NOMO-1 treated with dmso at 0.1 percent for 144 hours (cell line): ENCODE measurements at regions not wholly inside any gene's neighbourhood (a gene's known extent, or its start where the extent isn't known, plus 50 kb on each side); places are given as distances from the start of the nearest gene placed in this dataset.

Source experiments
- DNase-seq: peaks from one replicate; lab custom pipeline; 2025; ENCODE audit not compliant: unreplicated experiment; lab: John Stamatoyannopoulos, UW

DNA sequence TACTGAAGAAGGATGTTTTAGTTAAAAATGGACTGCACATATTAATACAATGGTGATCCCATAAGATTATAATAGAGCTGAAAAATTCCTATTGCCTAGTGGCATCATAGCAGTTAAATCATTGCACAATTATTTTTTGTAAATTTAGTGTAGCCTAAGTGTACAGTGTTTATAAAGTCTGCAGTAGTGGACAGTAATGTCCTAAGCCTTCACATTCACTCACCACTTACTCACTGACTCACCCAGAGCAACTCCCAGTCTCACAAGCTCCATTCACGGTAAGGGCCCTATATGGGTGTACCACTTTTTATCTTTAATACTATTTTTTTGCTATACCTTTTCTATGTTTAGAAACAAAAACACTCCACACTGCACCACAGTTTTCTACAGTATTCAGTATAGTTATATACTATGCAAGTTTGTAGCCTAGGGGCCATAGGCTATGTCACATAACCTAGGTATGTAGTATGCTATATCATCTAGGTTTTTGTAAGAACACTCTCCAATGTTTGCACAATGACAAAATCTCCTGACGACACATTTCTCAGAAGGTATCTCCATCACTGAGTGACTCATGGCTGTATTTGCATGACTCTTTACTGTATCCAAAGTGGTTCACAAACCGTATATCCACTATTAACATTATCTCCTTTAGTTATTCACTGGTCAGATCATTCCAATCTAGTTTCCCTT lies 536.0 kb downstream of the KLF12 start:
- DNase-seq: no peak

DNA sequence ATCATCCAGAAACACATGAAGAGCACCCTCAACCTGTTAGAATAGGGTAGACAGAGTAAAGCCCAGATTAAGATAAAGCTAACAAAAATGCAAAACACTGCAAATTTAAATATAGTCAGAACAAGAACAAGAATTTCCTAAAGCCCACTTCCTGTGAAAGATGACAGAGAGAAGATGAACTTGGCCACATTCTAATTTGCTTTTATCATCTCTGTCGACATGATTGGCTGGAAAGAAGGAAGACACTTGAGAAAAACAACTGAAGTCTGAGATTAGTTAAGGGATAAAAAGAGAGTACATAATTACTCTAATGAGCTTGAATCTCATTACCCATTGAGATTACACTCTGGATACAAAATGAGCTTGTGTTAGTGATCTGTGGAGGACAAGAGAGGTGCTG lies 537.6 kb downstream of the KLF5 start:
- no peak for DNase-seq

DNA sequence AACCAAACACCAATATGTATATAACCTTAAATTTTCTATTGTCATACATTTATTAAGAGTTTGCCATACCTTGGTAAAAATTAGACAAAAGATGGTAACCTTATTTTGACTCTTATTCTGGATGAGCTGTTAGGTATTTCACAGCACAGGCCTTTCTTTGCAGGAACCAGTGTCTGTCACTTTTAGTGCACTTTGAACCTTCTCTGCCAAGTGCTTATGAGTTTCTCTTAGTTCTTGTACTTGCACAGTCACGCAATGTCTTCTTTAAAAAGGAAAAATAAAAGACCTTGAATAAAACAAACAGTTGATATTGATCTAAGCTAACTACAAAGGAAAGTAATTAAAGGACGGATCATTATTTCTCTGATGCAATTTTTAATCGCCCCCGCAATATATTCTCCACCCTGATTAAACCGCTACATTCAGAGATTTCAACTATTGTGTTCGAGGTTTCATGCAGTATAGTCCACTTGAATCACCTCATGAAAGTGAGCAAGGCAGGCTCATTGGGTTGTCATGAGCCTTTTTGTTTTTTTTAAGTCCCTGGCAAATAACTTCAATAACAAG lies 534.5 kb downstream of the KLF5 start:
- DNase-seq: no peak

DNA sequence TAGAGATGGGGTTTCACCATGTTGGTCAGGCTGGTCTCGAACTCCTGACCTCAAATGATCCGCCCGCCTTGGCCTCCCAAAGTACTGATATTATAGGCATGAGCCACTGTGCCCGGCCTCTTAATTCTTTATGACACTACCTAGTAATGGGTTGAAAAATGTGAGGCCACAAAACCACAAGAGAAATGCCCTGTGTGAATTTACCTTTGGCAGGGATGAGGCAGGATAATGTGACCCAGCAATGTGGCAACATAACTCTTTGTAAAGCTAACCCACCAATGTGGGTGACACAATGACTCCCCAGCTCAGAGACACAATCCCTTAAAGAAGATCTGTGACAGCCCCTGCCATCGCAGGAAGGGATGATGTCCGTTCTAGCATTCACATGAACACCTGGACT lies 533.1 kb downstream of the KLF5 start:
- no peak for DNase-seq

DNA sequence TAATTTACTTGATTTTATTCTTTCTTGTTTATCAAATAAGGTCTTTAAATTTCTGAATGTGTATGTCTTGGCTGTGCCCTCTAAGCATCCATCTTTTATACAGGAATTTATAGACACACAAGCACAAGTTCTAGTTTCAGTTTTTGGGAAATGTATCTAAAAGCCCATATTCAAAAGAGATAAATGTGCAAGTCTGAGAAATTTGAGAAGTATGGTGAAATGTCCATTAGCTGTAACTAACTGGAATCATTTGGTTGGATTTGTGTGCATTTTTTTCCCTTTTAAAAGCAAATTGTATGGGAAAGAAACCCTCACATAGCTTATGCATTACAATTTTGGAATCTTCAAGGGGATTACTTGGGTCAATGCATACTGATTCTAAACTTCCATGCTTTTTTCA lies 532.0 kb downstream of the KLF5 start:
- DNase-seq: no peak

DNA sequence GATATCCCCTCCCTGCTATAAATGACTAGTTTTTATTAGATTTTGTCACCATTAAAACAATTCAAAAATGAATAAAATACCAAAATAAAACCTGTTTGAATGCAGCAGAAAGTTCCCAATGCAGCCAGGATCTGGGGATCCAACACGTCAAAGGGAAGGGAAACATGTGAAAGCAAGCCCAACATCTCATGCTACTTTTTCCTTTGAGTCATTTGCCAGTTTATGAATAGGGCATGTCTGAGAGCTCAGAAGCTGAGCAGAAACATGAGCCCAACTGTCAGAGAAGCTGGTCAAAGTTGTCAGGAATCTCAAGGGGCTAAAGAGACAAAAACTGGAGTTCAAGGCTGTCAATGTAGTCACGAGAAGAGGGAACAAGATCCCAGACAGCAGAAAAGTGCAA lies 526.4 kb downstream of the KLF5 start:
- no peak for DNase-seq

DNA sequence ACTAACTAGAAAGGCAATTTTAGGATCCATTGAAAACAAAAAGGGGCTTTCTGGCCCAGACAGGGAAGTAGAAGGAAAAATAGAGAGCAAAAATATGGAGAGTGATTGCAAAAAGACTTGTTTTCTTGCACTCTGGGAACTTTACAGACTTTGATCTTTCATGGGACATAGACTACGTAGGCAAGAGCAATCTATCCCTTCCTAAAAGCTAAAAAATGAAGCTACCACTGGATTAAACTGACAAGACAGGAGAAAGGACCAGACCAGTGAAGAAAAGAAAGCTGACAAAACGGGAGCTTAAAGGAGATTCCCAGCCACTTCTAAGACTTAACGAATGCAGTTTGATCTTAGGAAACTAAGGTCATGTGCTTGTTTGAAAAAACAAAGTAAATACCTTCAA lies 524.5 kb downstream of the KLF5 start:
- DNase-seq: no peak

DNA sequence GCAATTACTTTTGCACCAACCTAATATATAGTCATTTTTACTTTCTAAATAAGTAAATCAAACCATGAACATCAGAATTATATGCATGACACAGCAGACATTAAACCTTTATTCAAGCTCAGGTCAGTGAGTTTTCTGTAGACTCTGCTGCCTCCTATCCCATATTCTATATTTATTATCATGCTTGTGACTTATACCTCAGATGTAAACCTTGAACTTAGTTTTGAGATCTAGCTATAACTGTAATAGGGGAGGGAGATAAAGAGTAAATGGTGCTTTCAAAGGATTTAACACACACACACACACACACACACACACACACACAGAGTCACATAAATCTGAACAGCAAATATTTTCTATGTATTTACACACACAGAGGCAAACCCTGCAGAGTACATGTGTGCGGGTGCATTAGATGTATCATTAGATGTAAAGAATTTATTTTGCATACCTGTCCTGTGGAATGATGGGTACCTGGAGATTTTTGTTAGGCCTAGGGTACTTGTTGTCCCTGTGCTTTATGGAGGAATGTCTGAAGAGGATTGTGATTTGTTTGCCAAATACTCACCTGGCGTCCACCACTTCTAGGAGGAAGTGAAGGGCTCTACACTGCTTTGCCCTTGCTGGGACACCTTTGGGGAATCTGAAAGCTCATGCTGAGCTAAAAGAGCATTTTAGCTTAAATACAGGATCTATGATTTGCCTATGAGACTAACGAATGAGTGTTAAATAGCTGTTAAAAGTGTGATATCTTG lies 521.9 kb downstream of the KLF5 start:
- no peak for DNase-seq

DNA sequence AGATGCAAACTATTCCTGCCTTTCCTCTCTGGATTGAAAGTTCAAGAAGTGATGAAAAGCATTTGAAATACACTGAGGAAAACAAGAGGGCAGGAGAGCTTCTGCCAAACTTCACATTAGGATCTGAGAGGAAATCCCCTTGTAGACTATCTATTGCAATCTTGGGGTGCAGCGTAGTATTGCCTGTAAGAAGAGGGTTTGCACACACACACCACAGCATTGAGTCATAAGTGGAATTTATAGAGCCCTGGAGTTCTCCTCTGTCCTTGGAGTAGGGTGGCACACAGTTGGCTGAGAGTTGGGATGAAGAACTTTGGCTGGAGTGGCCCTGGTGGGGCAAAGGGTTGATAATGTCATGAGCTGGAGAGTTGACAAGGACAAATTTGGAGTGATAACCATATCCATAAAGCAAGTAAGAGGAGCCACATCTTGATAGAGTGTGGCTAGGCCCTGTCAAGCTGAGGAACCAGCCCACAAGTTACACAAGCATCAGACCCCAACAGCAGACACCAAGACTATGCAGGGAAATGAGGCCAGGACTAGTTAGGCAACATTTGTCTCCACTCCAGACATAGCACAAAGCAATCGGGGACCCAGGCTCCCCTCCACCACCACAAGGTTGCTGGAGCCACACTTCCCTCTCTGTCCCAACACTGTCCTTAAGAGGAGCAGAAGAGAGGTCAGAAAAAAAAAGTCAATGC lies 520.9 kb downstream of the KLF5 start:
- DNase-seq: no peak

DNA sequence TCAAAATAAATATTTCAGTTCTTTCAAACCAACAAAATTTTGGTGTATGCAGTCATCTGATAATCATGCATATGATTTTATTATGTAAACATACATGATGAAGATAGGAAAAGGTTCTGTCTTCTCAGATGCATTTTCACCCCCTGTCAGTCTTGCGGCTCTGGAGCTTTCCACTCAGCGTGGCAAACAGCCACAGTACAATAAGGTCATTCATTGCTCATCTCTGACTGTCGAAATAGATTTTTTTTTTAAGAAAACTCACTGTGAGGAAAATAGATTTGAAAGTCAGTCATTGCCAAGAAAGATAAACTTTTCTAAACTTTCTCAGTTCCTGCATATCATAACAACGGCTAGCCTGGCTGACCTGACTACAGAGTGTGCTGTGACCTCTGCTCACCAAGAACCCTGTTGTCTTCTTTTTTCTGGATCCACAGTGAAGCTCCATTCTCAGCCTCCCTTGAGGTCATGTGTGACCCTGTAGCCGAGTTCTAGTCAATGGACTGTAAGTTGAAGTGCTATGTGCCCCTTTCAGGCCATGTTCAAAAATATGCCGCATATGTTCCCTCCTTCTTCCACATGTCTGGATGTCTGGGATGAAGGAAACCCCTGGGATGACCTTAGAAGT lies 519.6 kb downstream of the KLF5 start:
- DNase-seq: no peak

DNA sequence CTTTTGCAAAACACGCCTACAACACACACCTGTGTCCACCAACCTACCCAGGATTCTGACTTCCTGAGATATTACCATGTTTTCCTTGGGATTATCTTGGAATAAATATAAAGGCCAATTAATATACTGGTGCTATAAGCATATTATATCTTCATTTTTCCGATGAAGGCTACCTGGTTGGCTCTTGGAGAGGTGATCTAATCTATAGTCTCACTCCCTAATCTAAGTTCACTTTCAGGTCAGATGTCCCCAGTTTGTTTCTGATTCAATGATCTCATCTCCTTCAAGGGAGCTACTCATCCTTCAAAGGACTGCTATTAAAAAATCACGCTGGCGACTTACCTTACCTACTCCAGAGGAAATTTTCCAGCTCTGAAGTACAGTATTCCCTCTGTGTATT lies 517.5 kb downstream of the KLF5 start:
- no peak for DNase-seq

DNA sequence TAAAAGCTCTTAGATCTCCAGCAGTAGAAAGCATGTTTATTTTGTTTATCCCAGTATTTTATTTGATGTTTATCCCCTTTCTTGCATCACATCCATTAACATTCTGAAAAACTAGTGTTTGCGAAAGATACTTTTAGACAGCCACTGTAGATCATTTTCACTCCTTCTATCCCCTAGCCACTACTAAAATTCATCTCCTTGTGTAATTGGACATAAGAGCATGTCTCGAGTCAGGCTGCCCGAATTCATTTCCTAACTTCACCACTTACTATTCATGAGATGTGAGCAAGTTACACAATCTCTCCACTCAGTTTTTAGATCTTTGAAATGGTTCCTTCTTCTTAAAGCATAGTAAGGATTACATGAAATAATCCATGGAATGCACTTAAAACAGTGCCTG lies 514.0 kb downstream of the KLF5 start:
- DNase-seq: no peak

DNA sequence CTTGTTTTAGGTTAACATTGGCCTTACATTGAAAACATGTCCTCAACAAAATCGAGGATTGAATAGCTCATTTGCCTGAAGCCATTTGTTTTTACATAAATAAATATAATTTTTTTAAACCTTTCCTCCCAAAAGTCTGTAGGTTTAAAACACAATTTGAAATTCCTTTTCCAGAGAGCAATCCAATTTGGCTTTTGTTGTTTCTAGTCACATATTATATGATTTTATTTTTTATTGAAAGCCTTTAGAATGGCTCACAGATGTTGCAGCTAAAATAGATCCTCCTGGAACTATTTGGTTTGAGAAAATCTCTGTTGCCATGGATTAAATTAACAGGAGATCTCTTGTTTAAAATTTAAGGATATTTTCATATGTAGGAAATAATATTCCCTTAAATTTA lies 512.6 kb downstream of the KLF5 start:
- DNase-seq: no peak

DNA sequence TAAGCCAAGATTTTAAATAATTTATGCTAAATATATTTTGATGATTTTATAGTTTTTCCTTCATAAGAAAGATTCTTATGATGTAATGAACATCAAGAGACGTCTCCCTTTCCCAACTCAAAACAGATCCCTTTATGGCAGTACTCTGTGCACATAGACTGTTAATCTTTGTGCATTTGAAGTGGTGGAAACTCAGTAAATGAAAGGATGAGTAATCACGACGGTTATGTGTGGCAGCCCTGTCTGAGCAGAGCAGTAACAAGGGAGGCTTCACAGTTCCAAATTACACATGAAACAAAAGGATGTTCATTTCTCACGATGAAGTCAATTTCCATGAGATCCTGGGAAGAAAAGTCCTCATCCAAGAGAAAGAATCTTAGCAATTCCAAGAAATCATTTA lies 498.1 kb downstream of the KLF5 start:
- DNase-seq: no peak

DNA sequence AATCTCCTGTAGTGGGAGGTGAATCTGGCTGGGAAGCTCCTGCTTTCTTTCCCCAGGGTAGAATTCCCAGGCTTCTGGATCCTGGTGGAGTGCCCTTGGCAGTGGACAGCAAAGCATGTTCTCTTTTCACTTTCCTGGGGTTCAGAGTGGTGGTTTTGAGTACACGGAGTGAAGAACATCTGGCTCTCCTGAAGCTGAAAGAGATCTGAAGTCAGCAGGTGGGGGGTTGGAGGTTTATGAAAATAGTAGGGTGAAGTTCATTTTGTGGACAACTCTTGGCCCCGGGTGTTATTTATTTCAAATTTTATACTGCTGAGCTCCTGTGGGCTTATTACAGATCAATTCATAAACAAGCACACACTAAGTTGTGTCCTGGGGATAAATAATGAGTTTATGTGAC lies 497.3 kb downstream of the KLF5 start:
- no peak for DNase-seq

DNA sequence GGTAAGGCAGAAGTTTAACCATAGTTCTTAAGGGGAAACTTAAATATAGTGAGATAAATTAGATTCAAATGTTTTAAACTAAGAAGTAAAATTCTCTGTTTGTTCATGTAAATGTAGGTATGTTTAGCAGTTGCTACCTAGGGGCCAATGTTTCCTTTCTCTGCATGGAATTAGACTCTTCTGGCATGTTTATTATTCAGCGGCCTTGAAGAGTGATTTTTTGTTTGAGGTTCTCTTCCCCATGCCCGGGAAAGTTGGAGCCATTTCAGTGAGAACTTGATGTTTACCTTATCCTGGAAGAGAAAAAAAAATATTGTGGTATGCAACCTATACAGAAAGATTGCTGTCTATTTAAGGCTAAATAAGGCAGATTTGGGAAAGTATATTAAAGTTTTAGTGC lies 492.9 kb downstream of the KLF5 start:
- no peak for DNase-seq

DNA sequence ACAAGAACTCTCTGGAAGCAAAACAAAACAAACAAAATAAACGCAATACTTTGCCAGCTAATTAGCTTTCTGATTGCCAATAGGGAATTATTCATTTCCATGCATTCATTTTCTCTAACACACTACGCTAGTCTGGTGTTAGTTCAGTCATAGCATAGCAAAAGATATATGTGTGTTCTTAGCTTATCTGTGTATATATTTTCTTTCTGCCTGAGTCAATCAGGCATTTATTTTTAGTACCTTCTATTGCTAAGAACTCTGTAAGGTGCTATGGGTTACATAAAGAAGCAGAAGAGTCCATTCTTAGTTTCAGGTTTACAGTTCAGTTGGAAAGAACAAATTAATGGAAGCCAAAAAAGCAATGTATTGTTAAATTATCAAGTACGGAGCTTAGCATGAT lies 490.9 kb downstream of the KLF5 start:
- DNase-seq: no peak

DNA sequence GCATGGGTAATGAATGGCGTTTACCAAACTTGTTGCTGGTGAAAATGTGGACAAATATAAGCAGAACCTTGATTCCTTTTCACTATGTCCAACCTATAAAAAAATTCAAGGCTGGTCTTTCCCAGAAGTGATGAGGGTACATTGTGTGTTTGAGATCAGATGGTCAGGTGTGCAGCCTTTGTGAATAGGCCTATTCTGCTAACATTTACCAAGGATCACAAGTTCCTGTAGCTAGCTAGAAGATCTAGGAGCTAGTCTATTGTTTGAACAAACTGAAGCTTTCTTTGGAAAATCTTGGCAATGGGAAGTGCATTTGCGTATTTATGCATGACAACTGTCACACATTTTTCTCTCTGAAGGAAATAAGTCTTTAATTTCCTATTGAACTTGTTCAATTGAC lies 489.6 kb downstream of the KLF5 start:
- DNase-seq: no peak

DNA sequence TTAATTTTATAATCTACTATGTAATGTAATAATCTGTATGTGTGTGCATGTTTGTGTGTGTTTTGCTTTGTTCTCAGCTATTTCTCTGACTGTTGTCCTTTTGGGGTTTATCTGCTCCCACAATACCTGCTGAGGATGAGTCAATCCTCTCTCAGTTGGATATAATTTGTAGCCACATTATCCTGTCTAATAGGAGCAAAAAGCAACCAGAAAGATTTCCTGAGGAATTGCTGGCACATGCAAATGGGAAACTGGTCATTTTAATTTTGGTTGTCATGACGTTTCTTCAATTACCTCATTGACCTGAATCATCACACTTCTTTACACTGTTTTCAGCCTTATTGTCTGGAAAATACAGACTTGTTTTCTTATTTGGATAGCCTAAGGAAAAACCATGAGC lies 488.4 kb downstream of the KLF5 start:
- no peak for DNase-seq

DNA sequence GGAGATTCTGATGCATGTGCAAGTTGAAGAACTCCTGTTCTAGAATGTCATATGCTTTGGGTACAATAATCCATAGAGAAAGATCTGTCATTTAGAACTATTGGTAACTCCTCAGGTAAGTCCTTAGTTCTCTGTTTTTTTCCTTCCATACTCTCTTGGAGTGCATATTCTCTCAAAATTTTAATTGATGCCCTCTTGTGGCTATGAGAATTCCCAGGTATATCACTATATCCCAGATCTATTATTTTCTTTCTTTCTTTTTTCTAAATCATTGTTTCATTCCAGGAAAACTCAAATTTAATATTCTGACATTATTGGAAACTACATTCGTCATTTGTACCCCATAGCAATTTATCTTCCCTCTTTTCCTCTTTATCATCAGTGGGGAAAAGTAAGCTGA lies 485.4 kb downstream of the KLF5 start:
- DNase-seq: no peak

DNA sequence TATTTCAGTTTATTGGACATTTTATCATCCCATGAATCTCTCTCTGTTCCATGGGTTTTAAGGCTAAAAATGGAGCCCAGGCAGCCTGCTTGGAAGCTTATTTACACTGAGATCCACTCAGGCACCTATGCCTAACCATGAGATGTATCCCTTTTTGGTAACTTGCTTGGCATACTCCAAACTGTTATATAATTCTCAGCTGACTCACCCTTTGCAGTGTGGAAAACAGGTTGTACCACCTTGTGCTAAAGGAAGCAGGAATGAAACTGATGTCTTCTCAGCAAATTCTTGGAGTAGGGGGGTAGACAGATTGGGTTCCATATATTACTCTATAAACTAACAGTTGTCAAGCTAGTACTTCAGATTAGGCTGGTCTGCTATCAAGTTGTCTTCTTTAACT lies 483.6 kb downstream of the KLF5 start:
- no peak for DNase-seq

DNA sequence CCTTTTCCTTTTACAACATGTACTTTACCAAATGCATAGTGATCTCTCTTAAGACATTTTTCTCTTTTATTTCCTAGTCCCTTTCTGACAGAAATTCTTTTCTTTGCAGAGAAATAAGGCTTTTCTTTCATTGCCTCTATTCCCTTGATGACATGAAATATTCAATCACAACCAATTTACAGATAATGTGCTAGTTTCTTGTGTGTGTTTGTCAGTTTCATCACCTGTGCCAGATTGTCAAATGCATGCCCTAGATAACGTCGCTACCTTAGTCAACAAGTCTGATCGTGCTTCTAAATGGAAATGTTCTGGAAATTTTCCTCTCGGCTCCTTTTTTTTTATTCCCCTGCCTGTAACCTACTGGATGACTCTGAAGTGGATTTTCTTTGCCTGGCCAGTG lies 478.1 kb downstream of the KLF5 start:
- DNase-seq: no peak
